Stimulated activated CD4-positive, alpha-beta T cell treated with anti-CD3 and anti-CD28 coated beads, TNF-alpha, amount 100 ng/mL, for 4 hours (primary cell): ENCODE measurements at regions not wholly inside any gene's neighbourhood (a gene's known extent, or its start where the extent isn't known, plus 50 kb on each side); places are given as distances from the start of the nearest gene placed in this dataset.
"Not testable (repeated sequence)": the region's sequence is repeated elsewhere in the genome, so short reads cannot be mapped to it uniquely, and the experiment has no call there.

Source experiments
- DNase-seq, 3 experiments: peaks; one replicate each; pipeline ENCODE4 v3.0.0-alpha.2; 2020; ENCODE audit warnings: low read depth in 3 of 3

DNA sequence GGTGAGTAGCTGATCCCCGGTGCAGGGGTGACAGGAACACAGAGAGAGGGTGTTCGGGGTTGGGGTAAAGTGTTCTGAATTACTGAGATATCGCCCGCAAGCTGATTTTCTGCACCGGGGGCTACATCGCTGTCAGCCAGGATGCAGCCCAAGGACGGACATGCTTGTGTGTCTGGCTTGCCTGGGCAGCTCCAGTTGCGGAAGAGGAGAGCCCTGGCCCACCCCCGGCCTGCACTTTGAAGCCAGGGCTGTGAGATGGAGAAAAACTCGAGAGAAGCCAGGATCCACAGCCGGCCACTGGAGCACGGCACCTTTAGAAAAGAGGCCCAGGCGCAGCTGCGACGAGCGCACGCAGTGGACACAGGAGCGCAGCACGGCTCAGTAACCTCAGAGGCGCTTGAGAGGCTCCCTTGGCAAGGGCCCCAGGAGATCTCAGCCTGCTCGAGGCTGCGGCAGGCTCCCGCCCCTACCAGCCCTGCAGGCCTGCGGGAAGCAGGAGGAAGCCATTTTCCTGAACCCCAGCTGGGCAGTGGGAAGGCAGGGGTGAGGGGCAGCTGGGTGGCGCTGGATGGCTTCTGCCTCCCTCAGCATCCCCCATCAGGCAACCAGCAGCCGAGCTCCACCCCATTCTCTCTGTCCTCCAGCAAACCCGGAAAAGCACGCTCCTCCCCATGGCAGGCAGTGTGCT, 59.2 kb downstream of the C9orf50 start:
- no peak for DNase-seq

DNA sequence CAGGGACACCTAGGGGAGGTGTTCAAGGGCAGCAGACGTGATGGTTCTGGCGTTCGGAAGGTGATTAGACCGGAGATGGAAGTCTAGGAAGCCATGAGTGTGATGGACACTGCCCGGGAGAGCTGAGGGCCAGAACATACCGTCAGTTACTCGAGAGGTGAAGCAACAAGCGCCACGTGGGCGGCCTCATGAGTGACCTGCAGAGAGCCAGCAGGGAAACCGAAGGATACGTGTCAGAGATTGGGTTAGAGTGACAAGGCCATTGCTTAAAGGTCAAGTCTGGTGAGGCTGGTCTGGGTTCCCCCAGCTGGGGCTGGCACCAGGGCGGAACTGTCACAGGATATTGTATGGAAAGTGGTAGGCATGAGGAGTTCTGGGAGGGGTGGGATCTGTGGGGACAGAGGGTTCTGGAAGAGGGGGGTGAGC, 60.0 kb downstream of the C9orf50 start:
- DNase-seq: no peak

DNA sequence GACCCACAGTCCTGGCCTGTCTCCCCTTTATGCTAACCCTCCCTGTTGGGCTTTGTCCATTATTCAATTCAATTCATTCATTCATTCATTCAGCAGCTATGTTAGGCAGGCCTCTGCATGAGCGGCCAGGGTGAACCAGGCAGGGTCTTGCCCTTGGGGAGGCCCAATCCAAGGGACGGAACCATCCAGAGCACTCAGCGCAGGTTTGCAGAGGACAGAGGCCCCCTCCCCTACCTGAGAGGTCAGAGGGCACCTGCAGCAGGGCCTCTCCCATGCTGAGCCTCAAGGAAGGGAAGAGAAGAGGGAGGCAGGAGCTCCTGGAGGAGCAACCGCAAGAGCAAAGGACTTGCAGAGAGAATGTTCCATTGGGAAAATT, 61.4 kb downstream of the C9orf50 start:
- DNase-seq: no peak

DNA sequence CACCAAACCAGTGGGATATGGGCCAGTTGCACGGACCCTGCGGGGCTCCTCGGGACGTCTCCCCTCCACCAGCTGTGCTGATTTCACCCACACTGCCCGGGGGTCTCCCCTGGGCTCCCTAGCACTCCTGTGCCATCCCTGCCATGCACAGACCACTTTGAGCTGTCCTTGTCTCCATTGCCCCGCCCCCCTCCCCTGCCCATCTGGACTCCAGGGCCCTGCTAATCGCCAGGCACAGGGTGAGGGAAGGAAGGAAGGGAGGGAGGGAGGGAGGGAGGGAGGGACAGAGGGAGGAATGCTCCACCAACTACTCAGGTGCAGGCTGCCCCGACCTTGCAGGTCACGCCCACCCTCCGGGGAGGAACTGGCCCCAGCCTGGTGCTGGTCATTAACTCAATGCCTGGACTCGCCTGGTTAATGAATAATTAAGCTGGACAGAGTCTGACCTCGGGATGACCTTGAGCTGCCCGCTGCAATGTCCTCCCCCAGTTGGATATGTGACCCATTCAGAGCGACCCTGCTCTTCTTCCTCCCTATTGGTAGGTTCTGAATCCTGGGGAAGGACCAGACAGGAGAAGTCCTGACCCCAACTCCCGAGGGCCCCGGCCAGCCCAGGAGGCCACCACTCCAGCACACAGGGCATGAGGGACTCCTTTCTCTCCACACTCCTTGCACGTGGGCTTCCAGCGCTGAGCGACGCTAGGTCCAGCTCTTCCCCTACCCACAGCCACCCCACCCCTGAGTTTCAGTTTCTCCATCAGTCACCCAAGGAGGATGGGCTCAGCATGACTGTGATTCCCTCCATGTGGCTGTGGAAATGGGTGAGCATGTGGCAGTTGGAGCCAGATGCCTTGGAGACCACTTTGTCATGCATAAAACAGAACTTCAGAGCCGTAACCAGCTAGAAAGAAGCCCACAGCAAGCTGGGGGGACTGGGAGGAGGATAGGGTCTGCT, 62.1 kb downstream of the C9orf50 start:
- DNase-seq: no peak

DNA sequence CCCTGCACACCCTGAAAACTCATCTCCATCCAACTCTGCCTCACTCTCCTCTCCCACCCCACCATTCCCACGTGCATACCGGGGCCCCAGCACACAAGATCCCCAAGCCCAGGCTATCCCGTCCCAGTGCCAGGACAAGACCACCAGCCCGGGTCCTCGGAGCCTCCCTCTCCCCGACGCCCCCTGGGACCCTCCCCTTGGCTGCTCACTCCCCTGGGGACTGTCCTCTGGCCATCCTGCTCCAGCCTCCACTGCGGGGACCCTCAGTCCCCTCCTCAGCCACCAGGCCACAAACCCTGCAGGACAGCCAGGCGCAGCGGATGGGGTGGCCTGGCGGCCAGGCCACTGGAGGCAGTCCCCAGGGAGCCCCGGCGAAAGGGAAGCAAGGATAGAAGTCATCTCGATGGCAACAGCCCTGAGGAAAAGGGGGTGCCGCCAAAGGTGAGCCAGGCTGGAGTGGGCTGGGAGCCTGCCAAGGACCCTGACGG, 62.8 kb downstream of the C9orf50 start:
- DNase-seq: no peak

DNA sequence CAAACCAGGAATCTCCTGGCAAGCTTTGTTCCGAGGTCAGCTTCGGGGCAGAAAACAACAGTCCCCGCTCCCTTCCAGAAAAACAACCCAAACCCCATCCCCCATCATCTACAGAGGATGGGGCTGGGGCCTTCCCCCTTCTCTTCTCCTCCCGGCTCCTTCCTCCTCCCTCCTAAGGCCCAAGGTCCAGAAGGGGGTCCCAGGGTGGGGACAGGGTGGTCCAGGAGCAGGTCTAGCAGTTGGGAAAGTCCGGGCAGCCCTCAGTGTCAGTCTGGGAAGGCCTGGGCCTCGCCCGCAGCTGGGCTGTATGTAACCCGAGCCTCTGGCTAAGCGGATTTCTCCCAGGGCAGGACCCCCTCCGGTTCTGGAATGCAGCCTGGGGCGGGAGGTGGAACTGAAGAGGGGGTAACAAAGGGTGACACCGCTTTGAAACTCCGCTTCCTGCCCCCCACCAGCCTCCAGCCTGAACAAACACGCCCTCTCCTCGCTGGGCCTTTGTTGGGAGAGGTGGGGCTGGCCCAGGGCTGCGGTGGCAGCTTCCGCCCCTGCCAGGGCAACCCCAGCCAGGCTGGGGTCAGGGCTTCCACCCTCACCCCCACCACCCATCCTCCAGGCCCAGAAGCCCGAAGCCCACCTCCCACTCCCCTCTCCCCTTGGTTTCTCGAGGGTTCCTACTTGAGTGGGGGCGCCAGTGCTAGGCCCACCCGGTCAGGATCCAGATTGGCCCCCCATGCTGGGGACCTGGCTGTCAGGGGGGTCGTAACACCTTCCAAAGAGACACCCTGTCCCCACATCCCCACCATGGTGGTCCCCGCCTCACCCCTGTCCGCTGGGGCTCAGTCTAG, 63.5 kb downstream of the C9orf50 start:
- DNase-seq: no peak

DNA sequence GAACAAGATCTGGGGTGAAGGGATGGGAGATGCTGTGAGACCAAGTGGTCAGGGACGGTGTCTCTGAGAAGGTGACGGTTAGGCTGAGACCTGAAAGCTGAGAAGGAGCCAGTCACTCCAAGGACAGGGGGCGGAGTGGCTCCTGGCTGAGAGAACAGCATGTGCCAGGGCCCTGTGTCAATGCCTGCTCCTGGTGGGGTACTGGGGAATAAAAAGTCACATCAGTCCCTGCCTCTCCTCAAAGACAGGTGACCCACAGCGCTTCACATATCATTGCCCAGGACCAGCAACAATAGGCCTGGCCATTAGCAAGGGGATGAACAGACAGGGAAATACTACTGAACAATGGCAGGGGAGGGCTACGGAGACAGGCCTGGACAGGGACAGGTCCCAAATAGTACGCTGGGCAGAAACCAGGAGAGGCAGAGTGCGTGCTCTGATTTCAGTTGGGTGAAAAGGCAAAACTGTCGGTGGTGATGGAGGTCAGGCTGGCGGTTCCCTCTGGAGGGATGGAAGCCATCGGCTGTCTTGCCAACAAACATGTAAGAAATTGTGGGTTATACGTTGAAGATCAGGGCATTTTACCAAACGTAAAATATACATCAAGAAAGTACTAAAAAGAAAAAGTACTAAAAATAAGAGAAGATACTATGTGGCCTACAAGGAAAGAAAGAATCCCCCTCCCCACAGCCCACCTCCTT, 64.3 kb downstream of the C9orf50 start:
- DNase-seq: no peak

DNA sequence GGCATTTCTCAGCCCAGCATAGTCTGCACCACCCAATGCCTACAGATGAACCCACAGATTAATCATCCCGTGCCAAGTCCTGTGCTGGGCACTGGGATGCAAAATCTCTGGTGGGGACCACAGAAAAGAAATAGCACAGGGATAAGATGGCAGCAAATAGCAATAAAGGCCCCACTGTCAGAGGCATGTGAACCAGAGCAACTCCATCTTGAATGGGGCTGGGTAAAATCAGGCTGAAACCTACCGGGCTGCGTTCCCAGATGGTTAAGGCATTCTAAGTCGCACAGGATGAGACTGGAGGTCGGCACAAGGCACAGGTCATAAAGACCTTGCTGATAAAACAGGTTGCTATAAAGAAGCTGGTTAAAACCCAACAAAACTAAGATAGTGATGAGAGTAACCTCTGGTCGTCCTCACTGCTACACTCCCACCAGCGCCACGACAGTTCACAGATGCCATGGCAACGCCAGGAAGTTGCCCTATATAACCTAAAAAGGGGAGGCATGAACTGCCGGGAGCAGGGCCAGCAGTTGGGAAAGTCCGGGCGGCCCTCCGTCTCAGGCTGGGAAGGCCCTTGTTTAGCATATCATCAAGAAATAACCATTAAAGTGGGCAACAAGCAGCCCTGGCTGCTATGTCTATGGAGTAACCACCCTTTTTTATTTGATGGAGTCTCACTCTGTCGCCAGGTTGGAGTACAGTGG, 65.2 kb downstream of the C9orf50 start:
- no peak for DNase-seq

DNA sequence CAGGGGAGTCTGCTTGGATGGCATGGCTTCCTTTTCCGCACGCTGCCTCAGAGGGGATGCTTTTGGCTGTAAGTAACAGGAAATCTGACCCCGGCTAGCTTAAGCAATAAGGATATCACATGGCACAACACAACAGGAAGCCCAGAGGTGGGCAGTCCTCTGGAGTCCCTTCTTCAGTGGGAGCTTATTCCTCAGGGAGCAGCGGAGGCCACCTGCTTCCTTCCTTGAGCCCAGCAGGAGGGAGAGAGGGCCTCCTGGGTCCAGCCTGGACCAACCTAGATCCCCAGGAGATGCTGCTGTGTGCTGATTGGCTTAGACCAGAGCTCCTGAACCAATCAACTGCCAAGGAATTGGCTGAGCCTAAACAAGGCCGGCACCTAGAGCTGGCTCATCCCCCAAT, 66.3 kb downstream of the C9orf50 start:
- DNase-seq: no peak

DNA sequence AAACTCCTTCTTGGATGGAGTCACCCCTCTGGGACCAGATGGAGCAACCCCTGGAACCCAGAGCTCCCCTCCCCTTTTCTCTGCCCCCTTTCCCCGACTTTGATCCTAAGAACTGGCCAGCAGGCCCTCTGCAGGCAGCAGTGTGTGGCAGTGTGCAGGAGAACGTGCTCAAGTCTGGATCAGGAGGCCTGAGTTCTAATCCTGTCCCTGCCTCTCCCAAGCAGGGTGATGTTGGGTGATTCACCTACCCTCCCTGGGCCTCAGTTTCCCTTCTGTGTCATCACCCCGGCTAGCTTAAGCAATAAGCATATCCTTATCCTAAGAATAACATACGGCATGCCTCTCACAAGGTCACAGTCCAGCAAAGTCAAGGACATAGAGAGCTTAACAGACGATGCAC, 67.6 kb downstream of the C9orf50 start:
- no peak for DNase-seq

DNA sequence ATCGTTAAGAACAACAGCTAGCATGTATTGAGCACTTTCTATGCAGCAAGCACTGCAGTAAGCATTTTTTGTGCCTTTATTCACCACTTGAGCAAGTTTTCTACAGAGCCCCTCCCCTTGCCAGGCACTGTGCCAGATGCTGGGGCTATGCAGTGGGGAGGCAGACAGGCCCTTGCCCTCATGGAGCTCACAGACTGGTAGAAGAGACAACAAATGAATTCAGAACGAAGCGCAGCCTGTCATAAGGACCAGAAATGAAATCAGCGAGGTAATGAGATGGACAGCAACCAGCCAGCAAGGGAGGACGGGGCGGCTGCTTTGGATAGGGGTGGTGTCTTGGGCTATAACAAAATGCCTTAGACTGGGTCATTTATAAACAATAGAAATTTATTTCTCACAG, 68.8 kb downstream of the C9orf50 start:
- no peak for DNase-seq

DNA sequence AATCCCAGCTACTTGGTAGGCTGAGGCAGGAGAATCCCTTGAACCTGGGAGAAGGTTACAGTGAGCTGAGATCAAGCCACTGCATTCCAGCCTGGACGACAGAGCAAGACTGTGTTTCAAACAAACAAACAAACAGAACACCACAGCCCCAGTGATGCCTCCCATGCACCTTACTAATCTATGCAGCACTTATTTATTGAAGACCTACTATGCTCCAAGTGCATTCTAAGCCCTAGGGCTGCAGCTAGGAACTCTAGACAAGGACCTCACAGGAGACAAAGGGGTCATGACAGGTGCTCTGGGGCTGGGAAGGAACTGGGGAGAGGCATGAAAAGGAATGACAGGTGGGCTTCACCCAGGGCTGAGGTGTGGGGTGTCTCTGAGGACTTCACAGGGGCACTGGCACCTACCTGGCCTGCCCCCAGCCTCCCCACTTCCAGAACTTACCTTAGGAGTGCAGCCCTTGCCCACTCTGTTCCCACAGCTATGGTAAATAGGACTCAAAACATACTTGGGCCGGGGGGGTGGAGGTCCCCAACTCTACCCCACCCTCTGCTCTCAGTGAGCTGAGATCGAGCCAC, 69.4 kb downstream of the C9orf50 start:
- no peak for DNase-seq

DNA sequence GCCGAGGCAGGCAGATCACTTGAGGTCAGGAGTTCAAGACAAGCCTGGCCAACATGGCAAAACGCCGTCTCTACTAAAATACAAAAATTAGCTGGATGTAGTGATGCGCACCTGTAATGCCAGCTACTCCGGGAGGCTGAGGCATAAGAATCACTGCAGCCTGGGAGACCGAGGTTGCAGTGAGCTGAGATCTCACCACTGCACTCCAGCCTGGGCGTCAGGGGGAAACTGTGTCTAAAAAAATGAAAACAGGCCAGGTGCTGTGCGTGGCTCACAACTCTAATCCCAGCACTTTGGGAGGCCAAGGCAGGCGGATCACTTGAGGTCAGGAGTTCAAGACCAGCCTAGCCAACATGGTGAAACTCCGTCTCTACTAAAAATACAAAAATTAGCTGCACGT, 69.9 kb downstream of the C9orf50 start:
- DNase-seq: not testable (repeated sequence)

DNA sequence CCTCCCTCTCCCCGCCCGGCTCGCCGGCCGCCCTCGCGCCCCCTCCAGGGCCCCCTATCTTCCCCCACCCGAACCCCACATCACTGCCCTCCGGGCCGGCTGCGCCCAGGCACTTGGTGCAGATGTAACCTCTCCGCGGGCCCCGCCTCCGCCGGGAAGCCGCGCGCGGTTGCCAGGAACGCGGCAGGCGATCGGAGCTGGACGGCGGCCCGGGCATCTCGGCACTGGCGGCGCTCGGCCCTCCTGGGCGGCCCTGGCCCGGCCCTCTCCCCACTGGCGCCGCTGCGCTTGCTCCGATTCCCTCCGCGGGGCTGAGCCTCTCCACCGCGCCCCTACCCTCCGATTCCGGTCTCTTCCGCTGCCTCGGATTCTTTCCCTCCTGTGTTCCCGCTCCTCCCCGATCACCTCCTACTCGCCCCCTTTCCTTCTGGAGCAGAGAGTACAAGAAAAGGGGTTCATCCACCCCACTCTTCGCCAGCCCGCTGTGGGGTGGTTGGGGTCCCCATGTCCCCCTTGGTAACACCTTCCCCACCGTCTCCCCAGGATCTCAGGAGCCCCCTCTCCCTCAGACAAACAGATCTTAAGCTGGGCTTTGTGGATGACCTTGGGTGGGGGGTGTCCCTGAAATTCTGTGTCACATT, 70.6 kb downstream of the C9orf50 start:
- DNase-seq: no peak

DNA sequence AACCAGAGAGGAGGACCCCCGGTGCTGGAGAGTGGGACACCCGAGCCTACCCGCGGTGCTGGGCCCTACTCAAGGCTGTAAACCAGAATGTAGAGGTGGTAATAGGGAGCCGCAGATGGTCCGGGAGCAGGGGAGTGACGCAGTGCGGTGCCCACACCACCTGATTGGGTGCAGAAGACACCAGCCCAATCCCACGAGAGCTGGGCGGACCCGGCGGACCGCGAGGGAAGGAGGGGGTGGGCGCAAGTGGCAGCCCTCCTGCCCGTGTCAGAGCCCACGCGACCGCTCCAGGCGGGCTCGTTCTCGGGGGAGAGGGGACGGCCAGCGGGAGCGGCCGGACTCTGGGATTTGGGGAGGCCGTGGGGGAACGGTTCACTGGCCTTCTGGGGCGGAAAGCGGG, 71.2 kb downstream of the C9orf50 start:
- no peak for DNase-seq

DNA sequence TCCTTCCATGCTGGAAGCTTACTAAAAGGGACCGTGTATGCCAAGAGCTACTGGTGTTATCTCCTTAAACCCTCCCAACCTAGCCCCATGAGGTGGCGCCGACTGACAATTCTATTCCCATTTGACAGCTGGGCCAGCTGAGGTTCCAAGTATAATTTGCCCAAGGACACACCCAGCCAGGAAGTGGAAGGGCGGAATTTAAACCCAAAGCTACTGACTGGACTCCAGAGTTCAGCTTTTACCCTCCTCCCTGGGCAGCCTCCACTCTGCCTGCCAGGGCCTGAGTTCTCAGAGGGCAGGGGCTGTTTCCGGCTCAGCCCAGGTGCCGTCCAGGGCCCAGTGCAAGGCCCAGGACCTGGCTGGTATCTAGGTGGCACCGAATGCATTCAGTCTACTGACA, 71.8 kb downstream of the C9orf50 start:
- no peak for DNase-seq

DNA sequence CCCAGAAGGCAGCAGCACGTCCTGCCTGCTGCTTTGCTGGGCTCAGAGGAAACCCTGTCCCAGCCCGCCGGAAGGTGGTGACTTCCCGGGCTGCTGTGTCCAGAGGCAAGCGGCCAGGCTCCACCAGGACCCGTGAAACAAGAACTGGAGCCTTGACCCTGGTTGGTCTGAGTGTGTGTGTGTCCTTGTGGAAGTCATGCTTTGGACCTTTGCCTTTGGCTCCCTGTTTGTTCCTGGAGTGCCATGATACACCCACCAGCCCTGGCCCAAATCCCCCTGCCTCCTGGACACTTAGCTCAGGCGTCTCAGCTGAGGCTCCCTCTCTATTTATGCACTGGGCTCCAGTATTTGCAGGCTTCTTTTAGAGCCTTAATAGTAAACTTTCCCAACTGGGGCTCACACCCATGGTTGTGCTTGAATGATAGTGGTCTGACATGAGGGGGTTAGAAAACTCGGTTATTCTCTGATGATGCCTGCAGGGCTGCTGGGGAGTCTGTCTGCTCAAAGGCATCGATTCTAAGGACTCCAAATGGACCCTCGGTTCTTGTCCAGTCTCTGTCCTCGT, 72.2 kb downstream of the C9orf50 start:
- DNase-seq: no peak

DNA sequence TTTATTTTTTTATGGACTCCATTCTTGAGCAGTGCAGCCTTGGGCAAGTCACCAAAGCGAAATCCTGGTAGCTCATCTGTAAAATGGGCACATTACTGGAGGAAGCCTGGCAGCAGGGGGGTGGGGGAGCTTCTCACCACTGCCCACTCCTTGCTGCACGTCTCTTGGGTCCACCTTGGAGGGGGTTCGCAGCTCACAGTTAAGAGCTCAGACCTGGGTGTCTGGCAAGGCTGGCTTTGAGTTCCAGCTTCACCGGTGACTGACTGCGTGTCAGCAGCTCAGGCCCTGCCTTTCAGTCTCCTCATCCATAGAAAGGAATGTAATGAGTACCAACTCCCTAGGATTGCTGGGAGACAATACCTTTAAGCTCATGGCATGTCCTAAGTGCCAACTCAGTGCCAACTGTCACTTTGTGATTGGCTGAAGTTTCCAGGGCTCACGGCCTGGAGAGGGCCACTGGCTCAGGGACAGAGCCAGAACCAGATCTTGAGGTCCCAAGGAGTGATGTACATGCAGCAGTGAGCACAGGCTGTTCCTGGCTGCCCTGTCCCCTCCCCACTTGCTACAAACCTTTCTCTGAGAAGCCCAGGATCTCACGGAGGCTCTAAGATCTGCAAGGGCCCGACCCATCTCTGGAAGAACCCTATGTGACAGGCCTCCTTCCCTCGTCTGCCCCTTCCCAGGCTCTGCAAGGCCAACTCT, 72.9 kb downstream of the C9orf50 start:
- no peak for DNase-seq

DNA sequence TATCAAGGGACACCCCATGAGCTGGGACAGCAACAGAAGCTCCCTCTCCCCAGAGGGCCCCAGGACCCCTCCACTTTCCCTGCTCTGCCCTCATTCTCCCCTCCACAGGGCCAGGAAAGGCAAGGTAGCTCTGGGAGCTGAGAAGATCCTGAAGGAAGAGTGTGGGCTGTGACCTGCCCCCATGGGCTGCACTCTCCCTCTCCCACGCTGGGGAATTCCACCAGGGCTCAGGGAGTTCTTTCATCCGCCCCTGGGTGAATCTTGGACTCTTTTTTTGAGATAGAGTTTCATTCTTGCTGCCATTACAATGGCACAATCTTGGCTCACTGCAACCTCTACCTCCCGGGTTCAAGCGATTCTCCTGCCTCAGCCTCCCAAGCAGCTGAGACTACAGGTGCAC, 73.8 kb downstream of the C9orf50 start:
- DNase-seq: no peak
